Fibroblast of the aortic adventitia (primary cell): ENCODE measurements at regions not wholly inside any gene's neighbourhood (a gene's known extent, or its start where the extent isn't known, plus 50 kb on each side); places are given as distances from the start of the nearest gene placed in this dataset.

ENCODE experiments used
- DNase-seq: peaks from one replicate; pipeline ENCODE4 v3.0.0-alpha.2; 2010; ENCODE audit warnings: low read depth
- H3K4me3 ChIP-seq: 2 replicates; pipeline ENCODE4 v1.5.1; 2011; ENCODE audit warnings: low read depth, mild to moderate bottlenecking, control low read depth, low read length, moderate library complexity
- CTCF ChIP-seq: IDR thresholded peaks from 2 replicates; pipeline ENCODE4 v1.5.1; 2011; ENCODE audit warnings: mild to moderate bottlenecking, low read length, control low read depth, inconsistent platforms; ENCODE audit not compliant: insufficient read depth

DNA sequence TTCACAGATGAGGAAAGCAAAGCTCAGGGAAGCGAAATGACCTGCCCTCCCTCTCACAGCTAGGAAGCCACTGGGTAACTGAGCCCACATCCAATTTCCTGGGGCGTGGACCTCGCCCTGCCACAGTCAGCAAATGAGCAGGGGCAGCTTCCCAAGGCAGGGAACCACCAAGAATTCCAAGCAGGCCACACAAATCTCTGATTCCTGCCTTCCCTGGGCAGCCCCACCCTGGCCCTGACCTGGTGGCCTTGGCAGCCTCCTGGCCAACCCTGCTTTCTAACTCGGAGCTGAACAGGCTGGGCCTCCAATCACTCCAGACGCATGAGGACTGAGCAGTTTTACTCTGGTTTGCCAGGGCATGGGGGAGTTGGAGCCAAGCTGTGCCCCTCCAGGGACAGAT is 203.7 kb upstream of the TLE3 start:
- no peak for TF ChIP-seq CTCF
- DNase-seq: no peak
- no peak overlapping the region for H3K4me3 ChIP-seq

GRCh38 chr15:70299931-70300869 is 202.5 kb upstream of the TLE3 start:
- TF ChIP-seq CTCF: no peak
- DNase-seq: no peak
- H3K4me3 ChIP-seq: no peak overlapping the region

GRCh38 chr15:70297465-70298058 is 199.8 kb upstream of the TLE3 start:
- no peak for TF ChIP-seq CTCF
- no peak for DNase-seq
- H3K4me3 ChIP-seq: no peak overlapping the region

GRCh38 chr15:70294731-70295305 is 197.1 kb upstream of the TLE3 start:
- TF ChIP-seq CTCF: no peak
- DNase-seq: no peak
- no peak overlapping the region for H3K4me3 ChIP-seq

GRCh38 chr15:70293591-70294470 is 196.1 kb upstream of the TLE3 start:
- TF ChIP-seq CTCF: no peak
- no peak overlapping the region for H3K4me3 ChIP-seq
- DNase-seq: no peak

DNA sequence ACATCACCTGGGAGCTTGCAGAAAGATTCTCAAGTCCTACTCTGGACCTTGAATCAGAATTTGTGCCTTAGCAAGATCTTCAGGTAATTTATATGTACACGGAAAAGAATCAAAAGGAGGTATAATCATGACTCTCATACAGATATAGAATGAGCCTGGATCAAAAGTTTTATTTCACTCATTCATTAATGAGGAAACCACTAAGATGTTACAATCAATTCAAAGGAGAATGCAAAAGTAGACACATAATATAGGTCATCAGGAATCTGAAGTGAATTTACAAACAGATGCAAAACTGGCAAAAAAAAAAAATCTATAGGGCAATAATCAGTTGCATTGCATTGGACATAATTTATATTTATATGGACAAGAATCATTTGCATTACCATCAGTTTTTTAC is 195.4 kb upstream of the TLE3 start:
- no peak for DNase-seq
- H3K4me3 ChIP-seq: no peak overlapping the region
- no peak for TF ChIP-seq CTCF
